ENCODE measurements at regions not wholly inside any gene's neighbourhood (a gene's known extent, or its start where the extent isn't known, plus 50 kb on each side); places are given as distances from the start of the nearest gene placed in this dataset.

GRCh38 chr6:121764493-121764892 is 329.0 kb downstream of the GJA1 start:
- Histone ChIP-seq H3K9me3 (no peaks in the 10 kb centered on the region), H3K4me1 (no peaks in the 10 kb centered on the region), H3K36me3 (no peaks in the 10 kb centered on the region), H3K4me3 (no peak overlapping the region), H3K27ac (no peak overlapping the region), H3K27me3 (no peaks in the 10 kb centered on the region)
- 81 to 90% (median 84%) methylated on average over 3 of the region's 3 CpGs for WGBS, 5 donors
- TF ChIP-seq POLR2A (IDR thresholded peaks at IDR 0.05): no peak
- no peak for TF ChIP-seq EP300 (IDR thresholded peaks at IDR 0.05)
- TF ChIP-seq POLR2AphosphoS5 (IDR thresholded peaks at IDR 0.05): no peak
- TF ChIP-seq CTCF (IDR thresholded peaks at IDR 0.05): no peak
- DNase-seq: no peak
- intact Hi-C loops (cut with DNase I; ENCODE audit: low total_unique reads): no loop called here

GRCh38 chr6:121765060-121765459 is 329.6 kb downstream of the GJA1 start:
- H3K4me3 ChIP-seq: no peak overlapping the region
- no peak overlapping the region for H3K27ac ChIP-seq
- WGBS, 5 donors: 82 to 93% (median 91%) methylated on average over 2 of the region's 2 CpGs
- no peaks in the 10 kb centered on the region for H3K27me3 ChIP-seq
- H3K36me3 ChIP-seq: no peaks in the 10 kb centered on the region
- intact Hi-C loops (cut with DNase I; ENCODE audit: low total_unique reads): no loop called here
- no peak for TF ChIP-seq EP300 (IDR thresholded peaks at IDR 0.05)
- no peak for TF ChIP-seq CTCF (IDR thresholded peaks at IDR 0.05)
- TF ChIP-seq POLR2AphosphoS5 (IDR thresholded peaks at IDR 0.05): no peak
- no peak for TF ChIP-seq POLR2A (IDR thresholded peaks at IDR 0.05)
- no peak for DNase-seq
- no peaks in the 10 kb centered on the region for H3K4me1 ChIP-seq
- H3K9me3 ChIP-seq: no peaks in the 10 kb centered on the region

GRCh38 chr6:121767211-121767610 is 331.8 kb downstream of the GJA1 start:
- Histone ChIP-seq H3K4me3 (no peak overlapping the region), H3K27ac (no peak overlapping the region), H3K27me3 (no peaks in the 10 kb centered on the region), H3K9me3 (no peaks in the 10 kb centered on the region), H3K4me1 (no peaks in the 10 kb centered on the region), H3K36me3 (no peaks in the 10 kb centered on the region)
- peak in 1 of 2 donors; percentile 40 for DNase-seq
- 43 to 65% (median 63%) methylated on average over 3 of the region's 3 CpGs for WGBS, 5 donors
- intact Hi-C loops (cut with DNase I; ENCODE audit: low total_unique reads): no loop called here
- TF ChIP-seq POLR2A (IDR thresholded peaks at IDR 0.05) (no peak), EP300 (IDR thresholded peaks at IDR 0.05) (no peak), CTCF (IDR thresholded peaks at IDR 0.05) (no peak), POLR2AphosphoS5 (IDR thresholded peaks at IDR 0.05) (no peak)

- no peak for DNase-seq
- 77 to 91% (median 81%) methylated on average over 2 of the region's 2 CpGs for WGBS, 5 donors
- Histone ChIP-seq H3K4me3 (no peak overlapping the region), H3K27ac (no peak overlapping the region), H3K9me3 (no peaks in the 10 kb centered on the region), H3K36me3 (no peaks in the 10 kb centered on the region), H3K27me3 (no peaks in the 10 kb centered on the region), H3K4me1 (no peaks in the 10 kb centered on the region)
- intact Hi-C loops (cut with DNase I; ENCODE audit: low total_unique reads): no loop called here
- TF ChIP-seq CTCF (IDR thresholded peaks at IDR 0.05) (no peak), POLR2A (IDR thresholded peaks at IDR 0.05) (no peak), POLR2AphosphoS5 (IDR thresholded peaks at IDR 0.05) (no peak)
Observed at GRCh38 chr6:121770943-121771342, 335.5 kb downstream of the GJA1 start.

Data from stomach (tissue), 8 donors.